ENCODE measurements at regions not wholly inside any gene's neighbourhood (a gene's known extent, or its start where the extent isn't known, plus 50 kb on each side); places are given as distances from the start of the nearest gene placed in this dataset.
"Not testable (repeated sequence)": the region's sequence is repeated elsewhere in the genome, so short reads cannot be mapped to it uniquely, and the experiment has no call there.

DNA sequence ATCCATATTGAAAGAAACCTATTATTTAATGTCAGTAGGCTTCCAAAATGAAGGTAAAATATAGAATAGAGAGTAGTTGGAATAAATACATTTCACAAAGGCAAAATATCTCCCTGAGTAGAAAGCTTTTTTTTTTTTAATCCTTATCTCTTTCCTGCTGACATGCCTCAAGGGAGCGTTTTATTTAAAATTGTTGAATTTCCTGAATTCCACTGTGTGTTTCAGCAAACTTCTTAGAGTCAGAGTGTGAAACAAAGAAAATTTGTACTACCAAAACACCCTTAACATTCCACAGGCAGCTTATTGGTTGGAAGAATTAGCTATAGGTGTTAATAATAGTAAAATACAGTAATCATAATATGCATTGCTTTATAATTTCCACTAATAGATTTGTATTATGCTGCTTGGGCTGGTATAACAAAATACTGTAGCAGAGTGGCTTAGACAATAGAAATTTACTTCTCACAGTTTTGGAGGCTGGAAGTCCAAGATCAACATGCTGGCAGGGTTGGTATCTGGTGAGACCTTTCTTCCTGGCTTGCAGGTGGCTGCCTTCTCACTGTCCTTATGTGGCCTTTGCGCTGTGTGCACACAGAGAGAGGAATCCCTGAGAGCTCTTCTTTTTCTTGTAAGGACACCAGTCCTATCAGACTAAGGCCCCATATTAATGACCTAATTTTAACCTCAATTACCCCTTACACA is 468.4 kb upstream of the C1orf87 start:
- DNase-seq (ENCODE audit: low read depth in 2 of 2), result no peak

DNA sequence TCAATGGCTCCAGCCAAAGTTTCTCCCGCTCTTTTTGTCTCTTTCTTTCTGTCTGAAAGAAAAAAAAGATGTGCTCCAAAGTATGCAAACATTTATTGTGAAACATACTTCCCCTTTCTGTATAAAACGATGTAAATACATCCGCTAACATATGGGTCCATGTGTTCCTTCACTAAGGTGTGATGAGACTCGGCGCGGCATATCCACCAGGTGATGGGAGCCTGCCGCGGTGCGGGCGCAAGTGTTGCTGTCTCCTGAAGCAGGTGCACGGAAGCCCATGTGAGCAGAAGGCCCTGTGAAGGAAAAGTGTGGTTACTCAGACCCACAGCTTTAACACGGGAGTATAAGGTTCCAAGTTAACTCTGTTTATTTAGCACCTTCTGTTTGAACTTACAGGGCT is 466.6 kb upstream of the C1orf87 start:
- no peak for DNase-seq (ENCODE audit: low read depth in 2 of 2)

DNA sequence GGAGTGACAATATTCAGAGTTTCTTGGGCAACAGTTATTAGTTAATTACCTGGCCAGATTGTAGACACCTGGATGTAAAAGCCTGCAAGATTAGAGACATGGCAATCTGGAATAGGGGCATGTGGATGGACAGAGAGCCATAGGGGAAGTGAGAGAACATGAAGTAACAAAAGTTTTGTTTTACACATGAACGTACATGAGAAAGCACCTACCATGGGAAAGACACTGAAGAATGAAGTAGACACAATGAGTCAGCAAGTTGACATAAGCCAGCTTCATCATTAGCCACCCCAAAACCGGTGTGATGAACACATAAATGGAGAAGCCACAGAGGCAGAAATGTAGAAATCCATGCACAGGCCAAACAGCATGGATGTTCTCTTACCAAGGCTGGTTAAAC is 462.1 kb upstream of the C1orf87 start:
- DNase-seq (ENCODE audit: low read depth in 2 of 2), result no peak

DNA sequence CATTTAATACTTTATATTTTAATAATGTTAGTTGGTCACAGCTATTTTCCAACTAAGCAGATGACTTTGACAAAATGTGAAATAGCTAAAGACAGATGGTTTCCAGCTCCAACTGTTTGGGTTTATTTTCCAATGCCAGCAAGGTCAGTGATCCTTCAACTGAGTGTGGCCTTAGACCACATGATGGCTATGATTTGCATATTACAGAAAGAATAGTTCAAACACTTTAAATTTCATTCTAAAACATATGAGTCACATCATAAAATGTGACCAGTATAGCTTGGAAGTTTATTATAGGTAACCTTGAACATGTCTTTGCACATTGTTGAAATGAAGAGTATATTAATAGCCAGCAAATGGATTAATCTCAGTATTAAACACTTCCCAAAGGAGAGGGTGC is 454.0 kb upstream of the C1orf87 start:
- no peak for DNase-seq (ENCODE audit: low read depth in 2 of 2)

DNA sequence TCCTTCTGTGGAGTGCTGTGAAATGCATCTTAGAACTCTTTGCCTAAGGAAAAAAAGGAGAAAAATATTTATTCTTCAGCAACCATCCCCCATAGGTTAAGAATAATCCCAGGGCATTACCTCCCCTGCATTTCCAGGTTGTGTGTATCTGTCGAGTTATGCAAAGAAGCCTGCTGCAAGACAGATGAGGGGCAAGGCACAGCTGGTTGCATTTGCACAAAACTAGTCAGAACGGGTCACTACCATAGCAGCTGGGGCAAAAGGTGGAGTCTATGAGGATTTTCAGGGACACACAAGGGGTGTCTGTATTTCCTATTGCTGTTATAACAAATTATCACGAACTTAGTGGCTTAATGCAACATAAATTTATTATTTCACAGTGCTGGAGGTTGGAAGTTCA is 443.4 kb upstream of the C1orf87 start:
- no peak for DNase-seq (ENCODE audit: low read depth in 2 of 2)

DNA sequence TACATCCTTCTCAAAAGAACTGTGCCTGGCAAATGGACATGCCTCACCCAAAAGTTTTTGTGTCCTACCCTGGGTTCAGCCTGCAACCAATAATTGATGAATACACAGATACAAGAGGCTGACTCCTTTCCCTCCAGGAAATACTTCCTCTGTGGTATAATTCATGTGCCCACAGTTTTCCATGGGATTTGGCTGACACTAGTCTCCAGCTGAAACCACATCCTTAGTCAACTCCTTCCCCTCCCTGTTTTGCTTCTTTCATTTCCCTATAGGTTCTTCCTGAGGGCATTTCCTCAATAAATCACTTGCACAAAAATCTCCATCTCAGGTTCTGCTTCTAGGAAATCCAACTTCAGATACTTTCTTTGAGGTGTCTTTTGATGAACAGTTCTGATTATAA is 436.6 kb upstream of the C1orf87 start:
- no peak for DNase-seq (ENCODE audit: low read depth in 2 of 2)

DNA sequence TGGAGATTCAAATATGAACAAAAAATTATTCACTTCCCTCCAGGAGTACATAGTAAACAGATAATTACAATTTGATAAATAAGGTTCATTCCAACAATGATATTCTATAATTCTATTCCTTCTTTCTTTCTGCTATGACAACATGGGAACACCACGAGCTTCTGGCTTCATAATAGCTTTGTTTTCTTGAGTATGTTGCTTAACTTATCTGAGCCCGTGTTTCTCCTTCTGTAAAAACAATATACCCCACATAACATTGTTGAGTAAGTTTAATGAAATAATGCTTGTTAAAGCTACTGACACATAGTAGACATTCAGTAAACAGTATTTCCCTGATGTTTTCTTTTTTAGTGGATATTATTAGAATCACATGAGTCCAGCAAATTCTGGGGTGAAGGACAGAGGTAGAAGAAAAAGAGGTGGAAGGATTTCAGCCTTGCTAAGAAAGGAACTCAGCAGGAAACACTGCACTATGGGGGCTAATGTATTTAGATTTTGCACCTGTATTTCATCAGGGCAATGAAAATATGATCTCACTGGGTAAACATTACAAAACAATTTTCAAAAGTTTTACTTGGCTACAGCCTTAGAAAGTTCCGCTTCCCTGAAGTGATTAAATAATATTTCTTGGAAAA is 430.8 kb upstream of the C1orf87 start:
- no peak for DNase-seq (ENCODE audit: low read depth in 2 of 2)

DNA sequence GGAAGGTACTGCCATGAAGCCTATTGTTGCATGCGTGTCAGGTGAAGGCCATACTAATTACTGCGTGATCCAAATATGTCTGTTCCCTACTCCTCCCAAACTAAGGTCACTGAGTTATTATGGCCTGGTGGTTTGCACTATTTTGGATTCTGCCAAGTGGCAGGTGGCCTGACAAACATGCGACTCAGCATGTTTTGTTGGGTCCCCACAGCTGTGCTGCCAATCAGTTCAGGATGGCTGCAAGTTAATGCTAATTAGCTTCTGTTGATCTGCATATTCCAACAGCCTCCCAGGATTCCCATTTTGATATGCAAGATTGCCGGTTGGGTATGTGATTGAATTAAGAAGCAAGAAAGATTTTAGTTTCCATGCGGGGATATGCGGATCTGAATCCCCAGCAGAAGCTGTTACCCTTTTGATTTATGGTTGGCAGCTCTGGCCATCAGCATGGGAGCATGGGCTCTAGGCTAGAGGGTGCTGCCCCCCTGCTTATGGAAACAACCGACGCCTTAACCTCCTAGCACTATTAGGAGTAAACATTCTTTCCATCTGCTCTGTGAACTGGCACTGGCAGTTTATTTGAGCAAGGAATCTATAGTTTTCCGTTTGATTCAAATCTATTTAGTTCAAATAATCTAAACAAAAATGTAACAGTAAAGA is 429.8 kb upstream of the C1orf87 start:
- no peak for DNase-seq (ENCODE audit: low read depth in 2 of 2)

DNA sequence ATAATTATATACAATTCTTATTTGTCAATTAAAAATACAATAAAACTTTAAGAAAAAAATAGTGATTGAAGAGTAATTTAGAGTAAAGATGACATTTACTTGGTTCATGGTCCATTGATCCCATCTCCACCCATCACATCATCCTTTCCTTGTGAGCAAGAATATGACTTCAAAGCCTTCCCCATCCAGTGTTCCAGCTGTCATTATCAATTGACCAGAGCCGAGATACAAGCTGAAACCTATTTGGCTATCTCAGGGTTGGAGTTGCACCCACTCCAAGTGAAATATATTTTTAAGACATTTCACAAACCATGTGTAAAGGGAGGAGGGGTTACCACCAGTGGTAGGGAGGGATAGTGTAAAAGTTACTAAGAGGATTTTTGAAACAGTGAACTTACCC is 428.9 kb upstream of the C1orf87 start:
- no peak for DNase-seq (ENCODE audit: low read depth in 2 of 2)

DNA sequence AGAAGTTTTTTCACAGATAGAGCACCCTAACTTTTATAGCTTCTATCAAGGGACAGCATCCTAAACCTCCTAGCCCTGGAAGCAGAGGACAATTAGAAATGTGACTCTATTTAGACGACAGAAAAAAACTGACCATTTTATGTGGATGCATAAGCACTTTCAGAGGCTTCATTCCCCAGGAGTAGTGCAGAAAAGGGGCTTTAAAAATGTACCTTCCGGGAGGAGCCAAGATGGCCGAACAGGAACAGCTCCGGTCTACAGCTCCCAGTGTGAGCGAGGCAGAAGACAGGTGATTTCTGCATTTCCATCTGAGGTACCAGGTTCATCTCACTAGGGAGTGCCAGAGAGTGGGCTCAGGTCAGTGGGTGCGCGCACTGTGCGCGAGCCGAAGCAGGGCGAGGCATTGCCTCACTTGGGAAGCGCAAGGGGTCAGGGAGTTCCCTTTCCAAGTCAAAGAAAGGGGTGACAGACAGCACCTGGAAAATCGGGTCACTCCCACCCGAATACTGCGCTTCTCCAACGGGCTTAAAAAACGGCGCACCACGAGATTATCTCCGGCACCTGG is 416.4 kb upstream of the C1orf87 start:
- not testable (repeated sequence) for DNase-seq (ENCODE audit: low read depth in 2 of 2)

DNA sequence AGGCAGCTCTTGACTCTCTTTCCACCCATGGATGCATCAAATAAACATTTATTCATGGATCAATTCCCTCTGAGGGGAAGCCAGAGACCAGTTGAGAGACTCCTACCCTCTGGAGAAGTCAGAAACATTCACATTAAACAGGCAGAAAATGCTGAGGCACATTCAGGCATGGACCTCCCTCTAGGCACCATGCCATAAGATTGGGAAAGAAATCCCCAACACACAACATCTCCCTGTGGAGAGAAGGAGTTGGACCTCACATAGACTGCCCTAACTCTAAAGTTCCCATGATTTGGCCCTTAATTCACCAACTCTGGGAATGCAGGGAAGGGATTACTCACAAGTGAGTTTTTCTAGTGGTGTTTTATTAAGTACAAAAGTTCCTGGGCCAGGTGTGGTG is 415.3 kb upstream of the C1orf87 start:
- DNase-seq (ENCODE audit: low read depth in 2 of 2), result no peak

DNA sequence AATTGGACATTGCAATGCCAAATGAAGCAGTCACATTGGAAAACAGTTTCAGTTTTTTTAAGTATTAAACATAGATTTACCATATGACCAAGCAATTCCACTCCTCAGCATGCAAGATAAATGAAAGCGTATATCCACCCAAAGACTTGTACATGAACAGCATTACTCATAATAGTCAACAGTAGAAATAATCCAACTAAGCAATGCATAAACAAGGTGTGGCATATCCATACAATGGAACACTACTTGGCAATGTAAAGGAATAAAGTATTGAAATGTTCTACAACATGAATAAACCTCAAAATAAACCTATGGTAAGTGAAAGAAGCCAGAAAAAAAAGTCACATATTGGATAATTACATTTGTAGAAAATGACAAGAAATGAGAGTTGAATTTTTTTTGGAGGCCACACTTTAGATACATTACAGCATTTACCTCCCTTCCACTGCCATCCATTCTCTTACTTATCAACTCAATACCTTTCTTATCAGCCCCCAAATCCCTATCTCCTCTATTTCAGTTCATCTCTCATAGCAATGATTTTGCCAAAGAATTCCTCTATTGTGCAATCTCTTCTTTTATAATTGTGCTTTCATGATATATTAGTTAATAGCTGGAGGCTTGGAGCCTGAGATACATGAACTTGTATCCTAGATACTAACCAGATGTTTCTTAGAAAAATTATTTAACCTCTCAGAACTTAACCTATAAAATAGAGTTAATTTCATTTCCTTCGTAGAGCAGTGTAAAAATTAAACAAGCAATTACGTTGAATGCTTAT is 414.2 kb upstream of the C1orf87 start:
- DNase-seq (ENCODE audit: low read depth in 2 of 2), result no peak

DNA sequence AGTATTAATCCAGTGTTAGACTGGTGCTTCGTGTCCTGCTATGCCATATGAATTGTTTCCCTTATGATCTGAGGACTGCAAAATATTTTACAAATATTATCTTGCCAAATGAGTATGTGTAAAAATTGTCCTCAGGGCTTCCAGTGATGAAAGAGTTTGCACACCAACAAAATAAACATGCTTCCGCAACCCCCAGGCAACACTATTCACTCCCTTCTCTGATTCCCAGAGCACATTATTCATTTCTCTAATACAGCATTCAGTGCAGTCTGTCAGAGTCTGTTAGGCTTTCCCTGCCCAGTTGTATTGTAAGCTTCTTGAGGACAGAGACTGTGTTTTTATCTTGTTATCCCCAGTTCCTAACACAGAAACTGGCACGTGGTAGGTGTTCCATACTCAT is 409.9 kb upstream of the C1orf87 start:
- DNase-seq (ENCODE audit: low read depth in 2 of 2), result no peak

DNA sequence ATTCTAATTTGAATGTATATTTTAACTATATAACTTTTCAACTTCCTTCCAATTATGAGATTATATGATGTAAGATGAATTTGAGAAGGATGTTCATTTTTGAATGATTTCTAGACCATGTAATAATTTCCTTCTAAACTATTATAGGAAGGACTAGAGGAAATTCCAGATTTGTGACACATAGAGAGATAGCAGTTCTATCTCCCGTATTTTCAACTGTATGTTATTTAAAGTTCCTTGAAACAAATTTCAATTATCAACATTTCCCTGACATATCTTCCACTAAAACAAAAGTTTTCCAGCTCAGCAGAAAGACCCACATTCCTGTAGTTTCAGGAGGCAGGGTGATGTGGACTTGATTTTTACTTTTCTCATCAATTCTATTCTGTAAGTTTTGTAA is 396.7 kb upstream of the C1orf87 start:
- DNase-seq (ENCODE audit: low read depth in 2 of 2), result no peak

DNA sequence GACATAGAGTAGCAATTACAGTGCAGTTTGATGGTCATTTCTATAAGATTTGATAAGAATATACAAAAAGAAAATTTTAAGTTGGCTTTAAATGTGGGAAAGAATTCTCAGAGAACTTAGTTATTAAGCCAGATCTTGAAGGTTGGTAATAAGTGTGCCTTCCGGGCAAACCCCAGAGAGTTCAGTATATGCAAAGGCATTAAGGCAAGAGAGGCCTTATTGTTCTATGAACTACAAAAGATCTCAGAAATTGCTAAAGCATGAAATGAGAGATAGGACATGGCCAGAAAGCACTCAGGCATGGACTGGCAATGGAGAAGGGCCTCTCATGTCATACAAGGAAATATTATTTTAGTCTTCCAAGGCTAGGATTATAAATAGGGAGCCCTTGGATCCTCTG is 390.2 kb upstream of the C1orf87 start:
- no peak for DNase-seq (ENCODE audit: low read depth in 2 of 2)

DNA sequence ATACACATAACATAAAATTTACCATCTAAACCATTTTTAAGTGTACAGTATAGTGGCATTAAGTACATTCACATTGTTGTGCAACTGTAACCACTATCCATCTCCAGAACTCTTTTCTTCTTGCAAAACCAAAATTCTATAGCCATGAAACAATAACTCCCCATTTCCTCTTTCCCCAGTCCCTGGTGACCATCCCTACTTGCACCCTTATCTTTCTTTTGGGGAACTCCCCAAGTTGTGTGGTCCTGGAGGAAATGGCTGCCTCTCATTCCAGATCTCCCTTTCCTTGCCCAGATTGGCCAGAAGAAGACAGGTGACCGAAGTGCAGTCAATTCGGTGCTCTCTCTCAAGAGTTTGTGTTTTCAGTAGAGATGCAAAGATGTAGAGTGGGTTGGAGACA is 389.6 kb upstream of the C1orf87 start:
- DNase-seq (ENCODE audit: low read depth in 2 of 2), result no peak

DNA sequence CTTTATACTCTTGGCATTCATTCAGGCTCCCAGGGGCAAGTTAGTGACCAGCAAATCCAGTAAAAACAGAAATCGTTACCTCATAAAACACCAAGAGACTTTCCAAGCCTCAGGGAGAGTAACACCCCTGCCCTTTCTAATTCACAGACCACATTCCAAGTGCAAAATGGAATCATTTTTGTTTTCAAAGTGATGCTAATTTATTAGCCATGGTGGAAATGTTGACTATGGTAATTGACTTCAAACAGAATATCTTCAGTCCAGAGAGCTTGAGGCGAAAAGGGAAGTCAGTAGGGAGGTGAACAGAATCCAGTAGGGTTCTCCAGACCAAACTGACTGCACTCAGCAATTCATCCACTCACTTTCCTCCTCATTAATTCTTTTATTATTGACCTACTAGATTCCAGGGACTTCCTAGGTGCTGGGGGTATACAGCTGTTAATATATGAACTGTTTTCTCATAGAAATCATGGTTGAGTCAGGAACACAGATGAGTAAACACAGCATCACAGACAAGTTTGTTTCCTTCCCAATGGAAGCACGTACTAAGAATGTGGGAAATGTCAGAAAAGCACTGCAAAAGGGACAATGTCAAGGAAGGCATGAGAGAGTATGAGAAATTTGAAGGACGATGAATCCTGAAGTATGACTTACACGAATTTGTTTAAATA is 388.5 kb upstream of the C1orf87 start:
- no peak for DNase-seq (ENCODE audit: low read depth in 2 of 2)

DNA sequence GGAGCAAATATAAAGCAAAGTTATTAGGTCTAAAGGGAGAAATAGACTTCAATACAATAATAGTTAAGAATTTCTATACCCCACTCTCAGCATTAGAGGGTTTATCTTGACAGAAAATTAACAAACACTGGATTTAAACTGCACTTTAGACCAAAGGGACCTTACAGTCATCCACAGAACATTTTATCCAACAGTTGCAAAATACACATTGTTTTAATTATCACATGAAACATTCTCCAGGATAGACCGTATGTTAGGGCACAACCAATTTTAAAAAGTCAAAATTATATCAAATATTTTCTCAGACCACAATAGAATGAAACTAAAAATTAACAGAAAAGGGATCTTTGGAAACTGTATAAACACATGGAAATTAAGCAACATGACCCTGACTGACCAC is 384.5 kb upstream of the C1orf87 start:
- DNase-seq (ENCODE audit: low read depth in 2 of 2), result no peak

DNA sequence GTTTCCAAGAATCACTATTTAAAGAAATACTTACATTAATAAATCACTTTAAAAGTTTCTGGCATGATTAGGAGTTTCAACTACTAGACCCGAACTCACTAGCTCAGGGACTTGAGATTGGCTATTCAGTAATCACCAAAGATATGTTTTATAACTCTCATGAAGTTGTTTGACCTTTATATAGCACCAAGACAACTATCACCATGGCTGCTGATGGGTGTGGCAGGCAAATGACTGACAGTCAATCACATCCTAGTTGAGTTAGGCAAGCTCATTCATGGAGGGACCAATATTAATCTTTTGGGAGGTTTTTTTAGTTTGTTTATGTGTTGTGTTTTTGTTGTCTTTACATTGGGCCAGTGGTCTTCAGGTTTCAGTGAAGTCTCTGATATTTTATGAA is 376.3 kb upstream of the C1orf87 start:
- no peak for DNase-seq (ENCODE audit: low read depth in 2 of 2)

DNA sequence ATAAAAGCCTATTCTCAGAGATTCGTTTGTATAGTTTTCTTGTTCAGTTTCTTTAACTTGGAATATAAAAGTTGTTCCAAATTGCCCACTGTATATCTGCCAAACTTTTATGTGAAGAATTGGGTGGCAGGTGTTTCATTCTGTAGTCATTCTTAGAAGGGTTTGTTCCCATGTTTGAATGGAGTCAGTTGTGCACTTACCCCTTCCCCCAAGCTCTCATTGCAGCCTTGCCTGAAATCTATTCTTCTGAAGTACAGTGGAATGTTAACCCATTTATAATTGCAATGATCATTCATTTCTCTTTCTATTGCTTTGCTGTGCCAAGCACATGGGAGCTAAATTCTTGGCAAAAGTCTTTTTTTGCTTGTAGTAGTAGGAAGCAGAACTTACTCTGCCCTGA is 375.3 kb upstream of the C1orf87 start:
- no peak for DNase-seq (ENCODE audit: low read depth in 2 of 2)

DNA sequence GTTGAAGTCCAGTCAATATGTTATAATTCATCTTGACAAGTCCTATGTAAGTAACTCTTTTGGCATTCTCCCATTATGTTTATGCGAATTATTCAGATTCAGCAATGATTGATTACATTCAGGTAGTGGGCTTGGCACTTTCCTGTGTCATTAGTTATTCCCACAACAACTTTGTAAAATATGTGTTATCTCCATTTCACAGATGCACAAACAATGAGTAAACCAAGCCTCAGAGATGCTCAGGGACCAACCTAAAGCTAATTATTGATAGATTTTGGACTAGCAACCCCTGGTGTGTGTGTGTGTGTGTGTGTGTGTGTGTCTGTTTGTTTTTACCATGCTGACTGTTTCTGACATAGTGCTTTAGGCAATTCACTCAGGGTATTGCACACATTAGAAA is 371.1 kb upstream of the C1orf87 start:
- no peak for DNase-seq (ENCODE audit: low read depth in 2 of 2)

DNA sequence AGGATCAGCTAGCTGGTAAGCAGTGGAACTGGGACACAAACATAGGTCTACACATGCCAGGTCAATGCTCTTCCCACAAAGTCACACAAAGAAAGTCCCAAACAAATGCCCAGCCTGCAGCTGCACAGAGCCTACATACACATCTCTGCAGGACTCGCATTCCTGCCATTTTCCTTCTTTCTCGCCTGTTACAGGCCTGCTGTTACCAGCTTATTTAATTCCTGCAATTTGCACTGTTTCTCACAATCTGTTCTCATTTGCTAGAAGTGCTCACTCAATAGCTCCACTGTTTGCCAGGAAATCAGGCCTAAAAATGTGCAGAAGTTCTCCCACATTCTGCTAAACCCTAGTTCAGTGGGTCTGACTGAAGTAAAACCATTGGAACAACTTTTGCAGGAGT is 362.6 kb upstream of the C1orf87 start:
- no peak for DNase-seq (ENCODE audit: low read depth in 2 of 2)

Measured in stimulated activated CD4-positive, alpha-beta T cell treated with anti-CD3 and anti-CD28 coated beads, Interleukin-1b, Interleukin-23, amount 100 ng/mL, for 4 hours (primary cell).